ENCODE measurements at regions not wholly inside any gene's neighbourhood (a gene's known extent, or its start where the extent isn't known, plus 50 kb on each side); places are given as distances from the start of the nearest gene placed in this dataset.

- no peak for TF ChIP-seq CTCF (IDR thresholded peaks at IDR 0.05; ENCODE audit: poor library complexity)
- no peak for TF ChIP-seq EZH2 (IDR thresholded peaks at IDR 0.05; ENCODE audit: borderline replicate concordance)
- TF ChIP-seq EZH2phosphoT487 (IDR thresholded peaks at IDR 0.05; ENCODE audit: low read depth, severe bottlenecking, unreplicated experiment) = no peak
These were observed 542.6 kb upstream of the COX7C start for GRCh38 chr5:86075139-86075538.
